Mesendoderm (in vitro differentiated cells): ENCODE measurements at regions not wholly inside any gene's neighbourhood (a gene's known extent, or its start where the extent isn't known, plus 50 kb on each side); places are given as distances from the start of the nearest gene placed in this dataset.

ENCODE experiments used
- DNase-seq: peaks from one replicate; pipeline ENCODE4 v3.0.0; 2013
- H2AK5ac ChIP-seq: 2 replicates; pipeline ENCODE4 v1.6.1; 2013; ENCODE audit warnings: low read length, inconsistent platforms
- H2BK120ac ChIP-seq: 2 replicates; pipeline ENCODE4 v1.6.1; 2013; ENCODE audit warnings: low read depth, mild to moderate bottlenecking, low read length, moderate library complexity, mixed read lengths
- H2BK15ac ChIP-seq: replicated peaks from 2 replicates; pipeline ENCODE4 v1.6.1; 2013; ENCODE audit warnings: low read depth, mild to moderate bottlenecking, moderate library complexity
- H2BK5ac ChIP-seq: 2 replicates; pipeline ENCODE4 v1.6.1; 2013; ENCODE audit warnings: low read length, inconsistent platforms
- H3K18ac ChIP-seq: 2 replicates; pipeline ENCODE4 v1.6.1; 2013; ENCODE audit warnings: mild to moderate bottlenecking, low read length, mixed read lengths
- H3K23ac ChIP-seq: one replicate; pipeline ENCODE4 v1.6.1; 2013; ENCODE audit warnings: low read length
- H3K27ac ChIP-seq: 2 replicates; pipeline ENCODE4 v1.5.1; 2013; ENCODE audit warnings: low read depth, mild to moderate bottlenecking, inconsistent platforms, low read length, moderate library complexity
- H3K27me3 ChIP-seq: 2 replicates; pipeline ENCODE4 v1.6.1; 2013; ENCODE audit warnings: low read length, control low read depth, mild to moderate bottlenecking, inconsistent platforms; ENCODE audit not compliant: insufficient read depth, poor library complexity
- H3K36me3 ChIP-seq: 2 replicates; pipeline ENCODE4 v1.6.1; 2013; ENCODE audit warnings: low read length, inconsistent platforms; ENCODE audit not compliant: control insufficient read depth, insufficient read depth
- H3K4ac ChIP-seq: one replicate; pipeline ENCODE4 v1.6.1; 2013; ENCODE audit warnings: low read depth, mild to moderate bottlenecking, low read length, moderate library complexity
- H3K4me1 ChIP-seq: 2 replicates; pipeline ENCODE4 v1.6.1; 2013; ENCODE audit warnings: low read depth, low read length, inconsistent platforms; ENCODE audit not compliant: control insufficient read depth
- H3K4me2 ChIP-seq: 2 replicates; pipeline ENCODE4 v1.6.1; 2013; ENCODE audit warnings: low read length
- H3K4me3 ChIP-seq: 2 replicates; pipeline ENCODE4 v1.5.1; 2013; ENCODE audit warnings: mild to moderate bottlenecking, low read length
- H3K56ac ChIP-seq: one replicate; pipeline ENCODE4 v1.6.1; 2013; ENCODE audit warnings: low read length
- H3K79me1 ChIP-seq: 2 replicates; pipeline ENCODE4 v1.6.1; 2013; ENCODE audit warnings: low read length, inconsistent platforms
- H3K79me2 ChIP-seq: 2 replicates; pipeline ENCODE4 v1.6.1; 2013; ENCODE audit warnings: mild to moderate bottlenecking, low read length; ENCODE audit not compliant: control insufficient read depth, insufficient read depth
- H3K9ac ChIP-seq: 2 replicates; pipeline ENCODE4 v1.6.1; 2013; ENCODE audit warnings: low read length, inconsistent platforms
- H4K5ac ChIP-seq: one replicate; pipeline ENCODE4 v1.6.1; 2013; ENCODE audit warnings: low read length
- H4K8ac ChIP-seq: one replicate; pipeline ENCODE4 v1.6.1; 2013; ENCODE audit warnings: low read depth, mild to moderate bottlenecking, control low read depth, low read length, moderate library complexity
- WGBS: extraction: QIAGEN DNeasy Blood & Tissue Kit; methylation state at CpG from one replicate; pipeline ENCODE4 v1.1.7; 2013; ENCODE audit warnings: low lambda C conversion rate, missing lambda C conversion rate; ENCODE audit not compliant: insufficient coverage; ENCODE audit errors: extremely low coverage; 5-methylcytosine and 5-hydroxymethylcytosine counted together

DNA sequence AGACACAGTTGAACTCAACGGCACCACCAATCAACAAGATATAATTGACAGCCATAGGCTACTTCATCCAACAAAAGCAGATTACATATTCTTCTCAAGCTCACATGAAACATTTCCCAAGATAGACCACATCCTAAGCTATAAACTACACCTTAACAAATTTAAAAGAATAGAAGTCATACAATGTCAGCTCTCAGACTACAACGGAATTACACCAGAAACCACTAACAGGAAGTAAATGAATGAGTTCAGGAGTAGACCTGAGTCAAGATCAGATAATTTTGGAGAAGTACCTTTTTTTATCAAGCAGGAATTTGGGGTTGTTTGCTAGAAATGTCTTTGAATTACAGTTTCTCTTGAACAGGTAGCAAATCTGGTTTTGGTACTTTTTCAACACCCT lies 237.8 kb downstream of the TBX18 start:
- no peak overlapping the region for H3K4me2 ChIP-seq
- H3K18ac ChIP-seq = no peak overlapping the region
- H2BK5ac ChIP-seq = no peak overlapping the region
- no peak overlapping the region for H3K9ac ChIP-seq
- H2AK5ac ChIP-seq = no peak overlapping the region
- H3K4me1 ChIP-seq = no peaks in the 10 kb centered on the region
- H3K27me3 ChIP-seq = no peaks in the 10 kb centered on the region
- no peak overlapping the region for H2BK15ac ChIP-seq
- WGBS = no CpG with 5 or more reads among the region's 2 CpGs
- H3K56ac ChIP-seq = no peak overlapping the region
- no peak overlapping the region for H3K4ac ChIP-seq
- H3K36me3 ChIP-seq = no peaks in the 10 kb centered on the region
- H3K79me2 ChIP-seq = no peaks in the 10 kb centered on the region
- no peak overlapping the region for H3K27ac ChIP-seq
- H3K4me3 ChIP-seq = no peak overlapping the region
- no peak for DNase-seq
- H3K23ac ChIP-seq = no peak overlapping the region
- H3K79me1 ChIP-seq = no peaks in the 10 kb centered on the region
- no peak overlapping the region for H4K8ac ChIP-seq
- no peak overlapping the region for H2BK120ac ChIP-seq
- H4K5ac ChIP-seq = no peak overlapping the region

DNA sequence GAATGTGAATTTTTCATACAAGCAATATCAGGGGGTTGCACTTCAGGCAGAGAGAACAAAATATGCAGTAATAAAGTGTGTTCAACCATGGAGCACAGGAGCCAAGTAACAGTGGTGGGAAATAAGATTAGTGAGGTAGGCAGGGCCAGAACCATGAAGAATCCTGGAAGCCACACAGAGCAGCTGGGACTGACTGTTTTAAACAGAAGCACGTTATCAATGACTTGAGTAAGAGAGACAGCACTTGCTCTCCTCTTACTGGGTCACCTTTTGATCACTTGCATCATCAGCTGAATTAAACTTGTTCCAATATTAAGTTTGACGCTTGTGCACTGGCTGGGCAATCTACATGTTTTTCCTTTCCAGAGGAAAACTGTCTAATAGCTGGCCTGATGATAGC lies 238.5 kb downstream of the TBX18 start:
- H3K18ac ChIP-seq = no peak overlapping the region
- H3K36me3 ChIP-seq = no peaks in the 10 kb centered on the region
- H3K4me1 ChIP-seq = no peaks in the 10 kb centered on the region
- no peak for DNase-seq
- no peak overlapping the region for H3K56ac ChIP-seq
- H4K5ac ChIP-seq = no peak overlapping the region
- no peak overlapping the region for H2BK120ac ChIP-seq
- H3K4me3 ChIP-seq = no peak overlapping the region
- no peak overlapping the region for H3K9ac ChIP-seq
- H3K79me1 ChIP-seq = no peaks in the 10 kb centered on the region
- no peaks in the 10 kb centered on the region for H3K79me2 ChIP-seq
- no CpG with 5 or more reads among the region's 2 CpGs for WGBS
- H2BK15ac ChIP-seq = no peak overlapping the region
- H2BK5ac ChIP-seq = no peak overlapping the region
- H2AK5ac ChIP-seq = no peak overlapping the region
- no peak overlapping the region for H3K27ac ChIP-seq
- H3K4me2 ChIP-seq = no peak overlapping the region
- no peak overlapping the region for H3K4ac ChIP-seq
- no peaks in the 10 kb centered on the region for H3K27me3 ChIP-seq
- no peak overlapping the region for H4K8ac ChIP-seq
- no peak overlapping the region for H3K23ac ChIP-seq

DNA sequence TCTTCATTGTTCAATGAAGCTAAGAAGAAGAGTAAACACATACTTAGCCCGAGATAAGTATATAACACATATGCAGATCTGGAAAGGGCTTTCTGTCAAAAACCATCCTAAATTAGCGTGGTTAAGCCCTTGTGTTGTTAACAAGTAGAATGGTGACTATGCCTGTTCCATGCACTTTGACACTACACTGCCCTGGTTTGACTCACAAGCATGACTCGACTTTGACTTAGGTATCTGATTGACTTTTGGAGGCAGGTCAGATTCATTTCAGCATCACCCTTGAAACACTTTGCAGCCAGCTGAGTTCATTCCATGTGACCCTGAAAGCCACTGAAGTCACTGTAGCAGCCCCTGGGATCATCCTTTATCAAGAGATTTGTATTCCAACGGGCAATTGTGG lies 239.8 kb downstream of the TBX18 start:
- H3K4ac ChIP-seq = no peak overlapping the region
- no peak overlapping the region for H2BK120ac ChIP-seq
- no peaks in the 10 kb centered on the region for H3K79me2 ChIP-seq
- no peak overlapping the region for H3K27ac ChIP-seq
- no peak overlapping the region for H3K9ac ChIP-seq
- H3K18ac ChIP-seq = no peak overlapping the region
- H3K4me3 ChIP-seq = no peak overlapping the region
- H3K36me3 ChIP-seq = no peaks in the 10 kb centered on the region
- no peaks in the 10 kb centered on the region for H3K79me1 ChIP-seq
- H2BK15ac ChIP-seq = no peak overlapping the region
- no peak overlapping the region for H3K23ac ChIP-seq
- H4K5ac ChIP-seq = no peak overlapping the region
- WGBS = no CpG with 5 or more reads among the region's 4 CpGs
- no peaks in the 10 kb centered on the region for H3K27me3 ChIP-seq
- H2BK5ac ChIP-seq = no peak overlapping the region
- no peak overlapping the region for H3K4me2 ChIP-seq
- no peak overlapping the region for H3K56ac ChIP-seq
- H3K4me1 ChIP-seq = no peaks in the 10 kb centered on the region
- no peak for DNase-seq
- no peak overlapping the region for H4K8ac ChIP-seq
- H2AK5ac ChIP-seq = no peak overlapping the region

DNA sequence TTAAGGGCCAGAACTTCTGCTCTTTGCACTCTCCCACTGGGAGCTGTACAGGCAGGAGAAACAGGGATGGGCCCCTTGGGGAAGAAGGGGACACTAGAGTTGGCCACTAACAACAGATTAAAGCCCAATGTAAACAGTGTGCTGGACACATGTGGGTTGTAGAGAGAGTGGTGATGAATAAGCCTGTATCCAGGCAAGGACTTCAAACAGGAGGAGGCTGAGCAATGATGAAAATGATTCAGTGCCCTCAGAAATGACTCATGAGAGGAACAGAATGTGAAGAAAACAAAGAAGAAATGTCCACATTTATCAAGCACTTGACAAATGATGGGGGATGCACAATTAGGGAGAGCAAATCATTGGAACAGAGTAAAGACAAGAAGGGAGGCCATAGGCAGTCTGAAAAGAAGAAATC lies 242.3 kb downstream of the TBX18 start:
- no peak overlapping the region for H4K5ac ChIP-seq
- H2BK5ac ChIP-seq = no peak overlapping the region
- H3K23ac ChIP-seq = no peak overlapping the region
- no peaks in the 10 kb centered on the region for H3K36me3 ChIP-seq
- no peak overlapping the region for H3K27ac ChIP-seq
- H2BK15ac ChIP-seq = no peak overlapping the region
- H3K9ac ChIP-seq = no peak overlapping the region
- no peak overlapping the region for H2BK120ac ChIP-seq
- H3K4me3 ChIP-seq = no peak overlapping the region
- H3K4ac ChIP-seq = no peak overlapping the region
- H3K79me1 ChIP-seq = no peaks in the 10 kb centered on the region
- no peaks in the 10 kb centered on the region for H3K4me1 ChIP-seq
- DNase-seq = no peak
- H2AK5ac ChIP-seq = no peak overlapping the region
- no peaks in the 10 kb centered on the region for H3K27me3 ChIP-seq
- no peak overlapping the region for H3K18ac ChIP-seq
- H3K79me2 ChIP-seq = no peaks in the 10 kb centered on the region
- no peak overlapping the region for H3K4me2 ChIP-seq
- no peak overlapping the region for H4K8ac ChIP-seq
- no peak overlapping the region for H3K56ac ChIP-seq

DNA sequence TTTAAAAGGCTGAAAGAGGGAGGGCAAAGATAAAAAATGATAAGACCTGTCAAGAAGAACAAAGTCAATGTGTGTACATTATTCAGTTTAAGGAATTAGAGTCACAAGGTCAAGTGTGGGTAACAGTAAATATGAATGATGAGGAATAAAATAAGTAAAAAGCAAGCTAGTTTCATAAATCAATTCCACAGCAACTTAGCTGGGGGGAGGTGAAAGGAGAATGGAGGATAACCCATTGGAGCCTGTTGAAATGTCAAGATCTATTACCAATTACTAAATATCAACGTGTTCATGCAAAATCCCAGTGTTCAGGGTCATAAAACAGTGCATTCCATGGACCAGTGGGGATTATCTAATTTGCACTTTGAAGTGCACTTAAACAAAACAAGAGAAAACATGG lies 242.9 kb downstream of the TBX18 start:
- H3K4ac ChIP-seq = no peak overlapping the region
- no peak for DNase-seq
- no CpG with 5 or more reads among the region's 1 CpG for WGBS

DNA sequence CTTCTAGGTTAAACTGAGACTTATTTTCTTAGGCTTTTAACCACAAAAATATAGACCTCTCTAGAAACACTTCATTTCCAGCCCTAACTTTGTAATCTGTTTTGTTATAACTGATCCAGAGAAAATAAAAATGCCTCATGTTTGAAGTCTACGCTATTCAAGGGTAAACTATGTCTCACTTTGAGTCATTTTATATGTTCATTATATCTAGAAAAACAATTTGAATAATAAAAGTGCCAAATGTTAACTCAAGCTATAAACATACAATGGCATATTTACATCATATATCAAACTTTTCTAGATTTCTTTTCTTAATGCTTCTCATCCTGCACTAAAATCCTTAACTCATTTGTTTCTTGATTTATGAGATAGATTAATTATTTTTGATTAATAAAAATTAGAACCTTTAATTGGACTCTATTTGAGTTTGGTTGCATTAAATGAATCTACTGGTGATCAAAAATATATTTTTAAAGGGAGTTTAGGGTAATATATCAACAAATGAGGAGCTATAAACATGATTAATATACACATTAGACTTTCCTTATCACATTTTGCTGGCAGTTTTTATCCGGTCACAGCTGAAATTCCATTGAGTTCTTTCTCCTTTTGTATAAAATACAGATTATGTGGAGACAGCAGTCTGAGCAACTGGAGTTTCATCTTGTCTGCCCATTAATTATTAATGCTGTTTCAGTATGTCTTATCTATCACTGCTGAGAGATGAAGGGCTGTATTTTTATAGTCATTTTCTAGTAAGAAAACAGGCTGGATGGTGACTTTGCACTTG lies 246.5 kb downstream of the TBX18 start:
- Histone ChIP-seq H3K36me3 (no peaks in the 10 kb centered on the region), H3K4me2 (no peak overlapping the region), H3K56ac (no peak overlapping the region), H3K9ac (no peak overlapping the region), H3K79me2 (no peaks in the 10 kb centered on the region), H3K4me3 (no peak overlapping the region), H3K27me3 (no peaks in the 10 kb centered on the region), H3K4ac (no peak overlapping the region), H3K18ac (no peak overlapping the region), H4K5ac (no peak overlapping the region), H3K27ac (no peak overlapping the region), H3K23ac (no peak overlapping the region), H2BK5ac (no peak overlapping the region), H2AK5ac (no peak overlapping the region), H3K4me1 (no peaks in the 10 kb centered on the region), H4K8ac (no peak overlapping the region), H3K79me1 (no peaks in the 10 kb centered on the region), H2BK120ac (no peak overlapping the region), H2BK15ac (no peak overlapping the region)
- no peak for DNase-seq
- WGBS = no CpG with 5 or more reads among the region's 2 CpGs

More for the DNA sequence above, 242.9 kb downstream of the TBX18 start:
- no peak overlapping the region for H3K27ac ChIP-seq
- no peak overlapping the region for H4K5ac ChIP-seq
- H2BK120ac ChIP-seq = no peak overlapping the region
- H2AK5ac ChIP-seq = no peak overlapping the region
- H2BK15ac ChIP-seq = no peak overlapping the region
- H3K27me3 ChIP-seq = no peaks in the 10 kb centered on the region
- H3K36me3 ChIP-seq = no peaks in the 10 kb centered on the region
- no peak overlapping the region for H4K8ac ChIP-seq
- H3K9ac ChIP-seq = no peak overlapping the region
- no peak overlapping the region for H3K4me3 ChIP-seq
- no peak overlapping the region for H3K23ac ChIP-seq
- no peak overlapping the region for H3K18ac ChIP-seq
- H3K4me2 ChIP-seq = no peak overlapping the region
- no peak overlapping the region for H3K56ac ChIP-seq
- H2BK5ac ChIP-seq = no peak overlapping the region
- no peaks in the 10 kb centered on the region for H3K79me1 ChIP-seq
- no peaks in the 10 kb centered on the region for H3K79me2 ChIP-seq
- no peaks in the 10 kb centered on the region for H3K4me1 ChIP-seq
